ENCODE measurements at regions not wholly inside any gene's neighbourhood (a gene's known extent, or its start where the extent isn't known, plus 50 kb on each side); places are given as distances from the start of the nearest gene placed in this dataset.

GRCh38 chr10:28858646-28859045 is 181.3 kb downstream of the BAMBI start:
- TF ChIP-seq CTCF (IDR thresholded peaks at IDR 0.05): no peak
- no peak for TF ChIP-seq POLR2A (IDR thresholded peaks at IDR 0.05)

Measured in esophagus squamous epithelium (tissue), 4 donors.